ENCODE measurements at regions not wholly inside any gene's neighbourhood (a gene's known extent, or its start where the extent isn't known, plus 50 kb on each side); places are given as distances from the start of the nearest gene placed in this dataset.

- no peak overlapping the region for H3K27ac ChIP-seq (ENCODE audit: low read length in 2 of 2)
- WGBS (ENCODE audit: insufficient coverage) = 72% methylated on average over 2 of the region's 3 CpGs
- H3K27me3 ChIP-seq (replicated peaks in 1 of 4; ENCODE audit: control extremely low read depth in 1 of 4, control insufficient read depth in 3 of 4, insufficient read depth in 4 of 4, low read length in 3 of 4) = no peaks in the 10 kb centered on the region
- H4K20me1 ChIP-seq (ENCODE audit: control insufficient read depth, insufficient read depth, low read length, poor library complexity, severe bottlenecking) = no peaks in the 10 kb centered on the region
- H3K4me3 ChIP-seq (ENCODE audit: control extremely low read depth in 1 of 5, extremely low read depth in 1 of 5, insufficient read depth in 1 of 5, low read depth in 2 of 5, low read length in 4 of 5) = no peak overlapping the region
- Mint-ChIP-seq H3K27me3 (peaks cover 3% of the 10 kb centered on the region), H3K27ac (no peak overlapping the region), H3K4me1 (no peaks in the 10 kb centered on the region), H3K4me3 (no peak overlapping the region), H3K9me3 (ENCODE audit: insufficient read depth) (no peaks in the 10 kb centered on the region)
- ChIA-PET CTCF (no interaction called here), POLR2A (no interaction called here)
- no peak for DNase-seq
- no peak for ATAC-seq (ENCODE audit: low read depth)
- no peak overlapping the region for H2AFZ ChIP-seq (ENCODE audit: insufficient read depth, low read depth, low read length, poor library complexity, severe bottlenecking)
- H3K9ac ChIP-seq (ENCODE audit: low read length) = no peak overlapping the region
- no peaks in the 10 kb centered on the region for H3K9me3 ChIP-seq (ENCODE audit: control extremely low read depth in 1 of 3, control insufficient read depth in 2 of 3, insufficient read depth in 1 of 3, low read length in 2 of 3)
- intact Hi-C loops (cut with micrococcal nuclease) = no loop called here
- H3K4me1 ChIP-seq (ENCODE audit: control insufficient read depth in 2 of 2, insufficient read depth in 2 of 2, low read length in 2 of 2) = no peaks in the 10 kb centered on the region
- H3K4me2 ChIP-seq (replicated peaks; ENCODE audit: low read depth, low read length, poor library complexity, severe bottlenecking) = no peak overlapping the region
- no peaks in the 10 kb centered on the region for H3K36me3 ChIP-seq (replicated peaks in 1 of 2; ENCODE audit: control extremely low read depth in 1 of 2, control insufficient read depth in 1 of 2, extremely low read depth in 1 of 2, insufficient read depth in 2 of 2, low read length in 1 of 2)
- TF ChIP-seq EZH2 (IDR thresholded peaks at IDR 0.05; ENCODE audit: borderline replicate concordance, insufficient read depth, low read depth, low read length, poor library complexity, severe bottlenecking) = no peak
- no peak for TF ChIP-seq CTCF (IDR thresholded peaks at IDR 0.05)
- H3K79me2 ChIP-seq (ENCODE audit: control insufficient read depth, insufficient read depth, low read length) = no peaks in the 10 kb centered on the region
These were observed 72.0 kb upstream of the FN1 start for GRCh38 chr2:215507836-215508235.

GRCh38 chr2:215507136-215507535 lies 71.3 kb upstream of the FN1 start:
- H3K9me3 Mint-ChIP-seq (ENCODE audit: insufficient read depth) = no peaks in the 10 kb centered on the region
- CTCF ChIA-PET = no interaction called here
- Histone ChIP-seq H3K36me3 (replicated peaks in 1 of 2; ENCODE audit: control extremely low read depth in 1 of 2, control insufficient read depth in 1 of 2, extremely low read depth in 1 of 2, insufficient read depth in 2 of 2, low read length in 1 of 2) (no peaks in the 10 kb centered on the region), H3K27ac (ENCODE audit: low read length in 2 of 2) (no peak overlapping the region), H3K27me3 (replicated peaks in 1 of 4; ENCODE audit: control extremely low read depth in 1 of 4, control insufficient read depth in 3 of 4, insufficient read depth in 4 of 4, low read length in 3 of 4) (no peaks in the 10 kb centered on the region), H3K4me3 (ENCODE audit: control extremely low read depth in 1 of 5, extremely low read depth in 1 of 5, insufficient read depth in 1 of 5, low read depth in 2 of 5, low read length in 4 of 5) (no peak overlapping the region), H3K9me3 (ENCODE audit: control extremely low read depth in 1 of 3, control insufficient read depth in 2 of 3, insufficient read depth in 1 of 3, low read length in 2 of 3) (no peaks in the 10 kb centered on the region), H3K79me2 (ENCODE audit: control insufficient read depth, insufficient read depth, low read length) (no peaks in the 10 kb centered on the region), H2AFZ (ENCODE audit: insufficient read depth, low read depth, low read length, poor library complexity, severe bottlenecking) (no peak overlapping the region), H3K9ac (ENCODE audit: low read length) (no peak overlapping the region), H3K4me1 (ENCODE audit: control insufficient read depth in 2 of 2, insufficient read depth in 2 of 2, low read length in 2 of 2) (no peaks in the 10 kb centered on the region), H4K20me1 (ENCODE audit: control insufficient read depth, insufficient read depth, low read length, poor library complexity, severe bottlenecking) (no peaks in the 10 kb centered on the region), H3K4me2 (replicated peaks; ENCODE audit: low read depth, low read length, poor library complexity, severe bottlenecking) (no peak overlapping the region)
- POLR2A ChIA-PET = no interaction called here
- H3K27ac Mint-ChIP-seq = no peak overlapping the region
- no peak for TF ChIP-seq EZH2 (IDR thresholded peaks at IDR 0.05; ENCODE audit: borderline replicate concordance, insufficient read depth, low read depth, low read length, poor library complexity, severe bottlenecking)
- TF ChIP-seq CTCF (IDR thresholded peaks at IDR 0.05) = no peak
- DNase-seq = no peak
- no peak for ATAC-seq (ENCODE audit: low read depth)
- intact Hi-C loops (cut with micrococcal nuclease) = no loop called here
- peaks cover 3% of the 10 kb centered on the region for H3K27me3 Mint-ChIP-seq
- no peak overlapping the region for H3K4me3 Mint-ChIP-seq
- no peaks in the 10 kb centered on the region for H3K4me1 Mint-ChIP-seq
